ENCODE measurements at regions not wholly inside any gene's neighbourhood (a gene's known extent, or its start where the extent isn't known, plus 50 kb on each side); places are given as distances from the start of the nearest gene placed in this dataset.

GRCh38 chrX:146994163-146994562 lies 179.6 kb upstream of the CXorf51A start:
- no peak for TF ChIP-seq CTCF (IDR thresholded peaks at IDR 0.05)
- no peak for TF ChIP-seq POLR2AphosphoS5 (IDR thresholded peaks at IDR 0.05)
- TF ChIP-seq POLR2A (IDR thresholded peaks at IDR 0.05): no peak
- TF ChIP-seq EP300 (IDR thresholded peaks at IDR 0.05): no peak

Data from upper lobe of left lung (tissue), 4 donors.